Activated B cell treated with CpG ODN at 0.5 μM for 24 hours (primary cell): ENCODE measurements at regions not wholly inside any gene's neighbourhood (a gene's known extent, or its start where the extent isn't known, plus 50 kb on each side); places are given as distances from the start of the nearest gene placed in this dataset.

ENCODE experiments used
- ATAC-seq: fragments of 200-7000 bp; cut with Tn5 transposase; one replicate; pipeline ENCODE4 v1.10.0; 2021; ENCODE audit warnings: low read depth, mild to moderate bottlenecking, moderate library complexity
- CTCF ChIA-PET: fragments of 350-600 bp; sonication (Branson Sonifier 250); formaldehyde crosslinking; loops from one replicate; lab custom pipeline; 2021; ENCODE audit warnings: antibody characterized with exemption; lab: Charles Lee
- POLR2A ChIA-PET: fragments of 350-600 bp; sonication (Branson Sonifier 250); formaldehyde crosslinking; loops from one replicate; lab custom pipeline; 2021; ENCODE audit warnings: antibody characterized with exemption; lab: Charles Lee
- DNase-seq: peaks from one replicate; pipeline ENCODE4 v3.0.0; 2022
- H3K27ac Mint-ChIP-seq: one replicate; pipeline ENCODE4 v1.8.0; 2020; ENCODE audit warnings: mixed read lengths
- H3K27me3 Mint-ChIP-seq: one replicate; pipeline ENCODE4 v1.8.0; 2021; ENCODE audit warnings: mixed read lengths
- H3K36me3 Mint-ChIP-seq: one replicate; pipeline ENCODE4 v1.8.0; 2021; ENCODE audit warnings: low read depth, mixed read lengths
- H3K4me1 Mint-ChIP-seq: one replicate; pipeline ENCODE4 v1.8.0; 2021; ENCODE audit warnings: mixed read lengths
- H3K4me3 Mint-ChIP-seq: one replicate; pipeline ENCODE4 v1.8.0; 2020; ENCODE audit warnings: mild to moderate bottlenecking, mixed read lengths
- H3K9me3 Mint-ChIP-seq: one replicate; pipeline ENCODE4 v1.8.0; 2020; ENCODE audit warnings: mixed read lengths
- CTCF ChIP-seq: fragments of 200-600 bp; IDR thresholded peaks from one replicate; pipeline ENCODE4 v1.8.0; 2022; ENCODE audit warnings: antibody characterized with exemption, mild to moderate bottlenecking
- intact Hi-C: fragments of 100-400 bp; cut with micrococcal nuclease; formaldehyde crosslinking; loops from one replicate; pipeline ENCODE4 v1.15.1; 2024

- Mint-ChIP-seq H3K36me3 (no peaks in the 10 kb centered on the region), H3K27me3 (no peaks in the 10 kb centered on the region), H3K9me3 (no peaks in the 10 kb centered on the region), H3K4me1 (no peaks in the 10 kb centered on the region), H3K4me3 (no peak overlapping the region), H3K27ac (no peak overlapping the region)
- ChIA-PET CTCF (no interaction called here), POLR2A (no interaction called here)
- DNase-seq (no peak), ATAC-seq (no peak)
- no peak for TF ChIP-seq CTCF
- intact Hi-C loops: no loop called here
Measured at GRCh38 chr3:25291481-25291905, 136.6 kb upstream of the RARB start.

- no peaks in the 10 kb centered on the region for H3K9me3 Mint-ChIP-seq
- CTCF ChIA-PET: no interaction called here
- intact Hi-C loops: no loop called here
- H3K27ac Mint-ChIP-seq: no peak overlapping the region
- no peak overlapping the region for H3K4me3 Mint-ChIP-seq
- POLR2A ChIA-PET: no interaction called here
- H3K27me3 Mint-ChIP-seq: no peaks in the 10 kb centered on the region
- ATAC-seq (no peak), DNase-seq (no peak)
- H3K36me3 Mint-ChIP-seq: no peaks in the 10 kb centered on the region
- no peak for TF ChIP-seq CTCF
- H3K4me1 Mint-ChIP-seq: no peaks in the 10 kb centered on the region
Measured at GRCh38 chr3:25292036-25292435, 136.0 kb upstream of the RARB start.

- DNase-seq: no peak
- no peak for TF ChIP-seq CTCF
- Mint-ChIP-seq H3K9me3 (no peaks in the 10 kb centered on the region), H3K36me3 (no peaks in the 10 kb centered on the region), H3K4me1 (no peaks in the 10 kb centered on the region), H3K4me3 (no peak overlapping the region), H3K27ac (no peak overlapping the region), H3K27me3 (no peaks in the 10 kb centered on the region)
- ChIA-PET POLR2A (no interaction called here), CTCF (no interaction called here)
- no peak for ATAC-seq
- intact Hi-C loops: no loop called here
Measured at GRCh38 chr3:25292595-25292994, 135.5 kb upstream of the RARB start.

GRCh38 chr3:25293736-25294135 is 134.3 kb upstream of the RARB start:
- TF ChIP-seq CTCF: no peak
- ATAC-seq (no peak), DNase-seq (no peak)
- Mint-ChIP-seq H3K36me3 (no peaks in the 10 kb centered on the region), H3K27ac (no peak overlapping the region), H3K9me3 (no peaks in the 10 kb centered on the region), H3K4me1 (no peaks in the 10 kb centered on the region), H3K27me3 (no peaks in the 10 kb centered on the region), H3K4me3 (no peak overlapping the region)
- CTCF ChIA-PET: no interaction called here
- POLR2A ChIA-PET: no interaction called here
- intact Hi-C loops: no loop called here

- TF ChIP-seq CTCF: no peak
- DNase-seq (no peak), ATAC-seq (no peak)
- Mint-ChIP-seq H3K27me3 (no peaks in the 10 kb centered on the region), H3K36me3 (no peaks in the 10 kb centered on the region), H3K4me3 (no peak overlapping the region), H3K27ac (no peak overlapping the region), H3K4me1 (no peaks in the 10 kb centered on the region), H3K9me3 (no peaks in the 10 kb centered on the region)
- CTCF ChIA-PET: no interaction called here
- intact Hi-C loops: no loop called here
- POLR2A ChIA-PET: no interaction called here
Measured at GRCh38 chr3:25294169-25294805, 133.8 kb upstream of the RARB start.
